HG03378 (cell line): ENCODE measurements at regions not wholly inside any gene's neighbourhood (a gene's known extent, or its start where the extent isn't known, plus 50 kb on each side); places are given as distances from the start of the nearest gene placed in this dataset.

ENCODE experiments used
- ATAC-seq: cut with Tn5 transposase; IDR thresholded peaks from one replicate; pipeline ENCODE4 v1.9.1; 2021; ENCODE audit warnings: mild to moderate bottlenecking, moderate library complexity; ENCODE audit not compliant: unreplicated experiment

DNA sequence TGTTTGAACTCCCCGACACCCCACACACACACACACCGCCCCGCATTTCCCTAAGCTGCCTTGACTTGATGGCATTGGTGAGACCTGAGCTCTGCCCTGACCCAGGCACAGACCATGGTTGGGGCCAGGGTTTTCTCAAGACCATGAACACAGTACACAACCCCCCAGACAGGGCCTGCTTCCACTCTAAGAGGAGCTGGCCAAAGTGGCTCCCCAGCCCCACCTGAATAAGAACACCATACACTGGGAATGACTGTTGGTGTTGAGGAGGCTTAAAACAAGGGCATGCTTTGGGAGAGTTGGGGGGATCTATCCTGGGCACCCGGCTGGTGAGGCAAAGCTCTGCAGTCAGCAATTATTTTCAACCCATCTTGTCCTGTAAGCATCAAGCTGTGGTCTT is 77.6 kb upstream of the SYT6 start:
- ATAC-seq: no peak

DNA sequence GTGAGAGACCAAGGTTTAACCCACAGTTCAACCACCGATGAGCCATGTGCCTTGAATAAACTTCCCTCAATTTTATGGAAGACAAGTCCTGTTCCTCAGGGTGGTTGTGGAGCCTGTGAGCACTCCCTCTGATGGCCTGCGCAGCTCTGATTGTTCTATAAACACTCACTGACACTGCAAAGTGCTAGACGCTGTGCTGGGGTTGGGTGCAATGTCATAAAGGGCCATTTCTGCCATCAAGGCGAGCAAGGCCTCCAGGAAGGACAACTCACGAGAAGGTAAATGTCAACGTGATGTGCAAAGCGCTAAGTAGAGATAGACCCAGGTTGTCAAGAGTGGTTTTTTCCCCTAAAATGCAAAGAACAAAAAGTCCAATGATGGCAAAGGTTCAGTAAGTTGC is 75.7 kb upstream of the SYT6 start:
- ATAC-seq: no peak

DNA sequence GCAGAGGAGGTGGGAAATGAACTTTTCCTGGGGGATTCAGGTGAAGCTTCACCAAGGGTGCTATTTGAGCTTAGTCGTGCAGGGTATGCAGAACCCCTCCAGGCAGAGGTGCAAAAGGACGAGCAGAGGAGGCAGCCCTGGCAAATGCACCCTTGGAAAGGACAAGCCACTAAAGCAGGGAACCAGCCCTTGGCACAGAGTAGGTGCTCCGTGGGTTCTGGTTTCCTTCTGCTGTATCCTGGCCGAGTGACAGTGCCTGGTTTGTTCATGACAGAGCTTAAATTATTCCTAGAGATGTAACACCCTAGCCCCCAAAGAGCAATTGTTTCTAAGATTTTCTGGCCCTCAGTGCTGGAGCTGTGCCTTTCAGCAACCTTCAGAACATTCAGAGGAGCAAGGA is 73.4 kb upstream of the SYT6 start:
- no peak for ATAC-seq

GRCh38 chr1:114224196-114224907 is 70.7 kb upstream of the SYT6 start:
- ATAC-seq: no peak

- no peak for ATAC-seq
These were observed 69.3 kb upstream of the SYT6 start for GRCh38 chr1:114222920-114223319.

DNA sequence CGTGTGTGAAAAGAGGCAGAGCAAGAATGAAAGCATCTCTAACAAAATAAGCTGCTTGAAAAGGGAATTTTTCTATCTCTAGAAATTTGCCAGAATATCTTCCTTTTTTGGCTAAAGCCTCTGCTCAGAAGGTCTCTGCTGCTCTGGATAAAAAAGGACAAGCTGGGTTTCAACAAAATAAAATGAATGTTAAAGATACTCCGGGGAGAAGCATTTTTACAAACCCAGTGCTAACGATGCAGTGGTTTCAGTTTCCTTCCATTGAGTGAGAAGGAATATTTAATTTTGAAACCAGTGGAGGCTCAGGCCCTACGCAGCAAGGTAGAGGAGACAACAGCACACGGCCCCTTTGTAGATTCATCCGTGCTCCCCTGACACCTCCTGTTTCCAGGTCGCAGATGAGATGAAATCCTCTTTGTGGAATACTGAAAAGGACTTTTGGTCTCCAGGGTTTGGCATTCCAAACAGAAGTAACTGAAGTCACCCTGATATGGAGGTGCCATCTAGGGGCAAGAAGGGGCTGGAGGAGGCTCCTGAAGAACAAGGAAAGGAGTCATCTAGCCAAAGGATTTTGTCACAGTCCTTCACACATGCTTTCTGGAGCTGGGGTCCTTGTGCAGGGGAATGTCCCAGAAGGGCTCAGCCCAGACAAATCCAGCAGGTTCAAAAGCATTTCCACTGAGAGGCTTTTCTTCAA is 65.7 kb upstream of the SYT6 start:
- no peak for ATAC-seq

DNA sequence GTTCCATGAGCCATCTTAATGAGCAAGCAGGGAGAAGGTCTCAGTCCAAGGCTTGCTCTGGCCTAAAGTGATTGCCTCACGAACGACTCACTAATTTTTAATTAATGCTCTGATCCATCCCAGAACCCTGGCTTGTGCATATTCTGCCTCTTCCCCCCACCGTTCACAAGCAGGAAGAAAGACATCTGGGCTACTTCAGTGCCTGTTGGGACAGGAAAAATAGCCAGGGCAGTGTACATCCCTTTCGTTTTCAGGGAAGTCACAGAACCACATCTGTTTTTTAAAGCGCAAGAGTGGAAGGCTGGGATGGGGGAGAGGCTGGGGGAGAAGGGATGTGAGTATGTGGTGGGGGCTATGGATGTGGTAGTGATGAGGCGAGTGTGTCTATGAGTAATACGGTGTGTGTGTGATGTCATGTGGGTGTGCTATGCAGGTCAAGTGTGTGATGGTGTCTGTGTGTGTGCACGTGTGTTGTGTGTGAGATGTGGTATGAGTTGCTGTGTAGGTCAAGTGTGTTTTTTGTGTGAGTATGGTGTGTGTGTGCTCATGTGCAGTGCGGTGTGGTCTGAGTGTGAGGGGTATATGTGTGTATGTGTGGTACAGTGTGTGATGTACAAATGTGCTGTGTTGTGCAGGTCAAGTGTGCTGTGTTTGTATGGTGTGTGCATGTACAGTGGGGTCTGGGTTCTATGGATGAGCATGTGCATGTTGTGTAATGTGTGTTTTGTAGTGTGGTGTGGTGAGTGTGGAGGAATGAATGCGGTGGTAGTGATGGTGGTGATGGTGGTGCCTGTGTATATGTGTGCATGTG is 64.9 kb upstream of the SYT6 start:
- no peak for ATAC-seq

DNA sequence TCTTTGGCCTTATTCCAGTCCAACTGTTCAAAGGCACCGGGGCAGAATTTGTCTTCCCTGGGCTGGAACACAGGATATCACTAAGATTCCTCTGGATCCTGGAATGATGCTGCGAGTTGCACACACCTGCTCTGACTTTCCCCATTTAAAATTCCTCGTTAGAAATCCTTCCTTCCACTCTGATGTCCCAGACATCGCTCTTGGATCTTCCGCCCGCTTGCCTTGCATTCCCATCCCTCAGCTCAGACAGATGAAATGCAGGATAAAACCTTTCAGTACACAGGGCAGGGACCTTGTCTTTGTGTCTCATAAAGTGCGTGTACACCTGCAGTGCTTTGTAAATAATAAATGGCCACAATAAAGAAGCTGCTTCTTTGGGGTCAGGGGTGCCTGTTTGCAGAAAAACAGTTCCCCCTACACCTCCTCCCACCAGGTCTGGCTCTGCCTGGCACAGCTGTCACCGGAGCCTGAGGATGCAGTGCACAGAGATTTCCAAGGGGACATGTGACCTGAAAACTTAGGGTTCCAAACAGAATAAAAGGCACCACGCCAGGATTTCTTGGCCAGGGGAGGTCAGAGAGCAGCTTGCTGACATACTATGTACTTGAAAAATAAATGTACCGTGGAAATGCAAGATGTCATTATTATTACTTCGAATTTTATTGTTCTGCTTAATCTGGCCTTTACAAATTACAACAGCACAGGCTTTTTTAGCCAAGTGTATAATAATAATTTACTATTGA is 62.9 kb upstream of the SYT6 start:
- no peak for ATAC-seq

GRCh38 chr1:114215436-114215835 is 61.8 kb upstream of the SYT6 start:
- no peak for ATAC-seq

DNA sequence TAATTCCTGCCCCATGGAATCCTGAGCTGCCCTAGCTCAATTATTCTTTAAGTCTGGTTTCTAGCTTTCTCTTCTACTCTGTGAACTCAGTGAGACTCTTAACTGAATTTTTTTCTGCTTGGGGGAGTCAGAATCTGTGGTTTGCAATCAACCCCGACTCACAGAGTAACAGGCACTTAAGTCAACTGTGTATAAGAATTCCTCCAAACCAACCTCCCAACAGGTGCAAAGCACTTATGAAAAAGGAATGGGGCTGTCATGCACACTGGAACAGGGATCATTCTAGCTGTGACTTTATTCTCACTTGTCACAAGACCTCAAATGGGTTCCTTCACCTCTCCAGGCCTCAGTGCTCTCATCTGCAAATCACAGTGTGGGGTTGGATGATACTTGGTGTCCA is 60.3 kb upstream of the SYT6 start:
- no peak for ATAC-seq

- ATAC-seq: no peak
These were observed 56.3 kb upstream of the SYT6 start for GRCh38 chr1:114209971-114210370.

DNA sequence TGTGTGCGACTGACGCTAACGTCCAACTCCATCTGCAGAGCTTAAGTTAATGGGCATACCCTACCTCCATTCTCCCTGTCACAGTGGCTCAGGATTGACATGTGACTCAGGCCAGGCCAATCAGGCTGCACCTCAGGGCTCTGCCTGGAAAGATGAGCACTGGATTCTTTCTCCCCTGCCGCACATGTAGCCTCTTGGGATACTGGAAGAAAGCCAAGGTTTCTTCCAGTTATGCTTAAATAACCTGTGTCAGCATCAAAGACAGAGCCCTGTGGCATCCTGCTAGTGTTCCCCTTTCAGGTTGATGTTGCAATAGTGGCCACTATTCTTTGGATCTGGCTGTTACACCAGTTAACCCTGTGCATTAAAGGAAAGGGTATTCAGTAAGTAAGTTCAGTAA is 55.0 kb upstream of the SYT6 start:
- ATAC-seq: no peak

DNA sequence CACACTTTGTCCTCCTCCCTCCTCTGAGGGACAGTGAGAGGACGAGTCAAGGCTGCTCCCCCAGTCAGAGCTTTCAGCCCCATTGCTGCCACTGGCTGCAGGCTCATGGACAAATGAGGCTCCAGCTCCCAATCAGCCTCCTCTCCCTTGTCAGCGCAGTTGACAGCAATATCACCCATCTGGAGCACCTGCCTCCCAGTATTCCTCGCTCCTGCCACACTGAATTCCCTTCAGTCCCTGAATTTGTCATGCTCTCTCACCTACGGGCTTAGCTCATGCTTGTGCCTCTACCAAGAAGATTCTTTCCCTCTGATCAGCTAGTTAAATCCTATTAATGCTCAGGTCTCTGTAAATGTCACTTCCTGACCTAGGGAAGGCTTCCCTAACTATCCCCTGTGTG is 54.4 kb upstream of the SYT6 start:
- ATAC-seq: no peak

- ATAC-seq: no peak
These were observed 54.0 kb upstream of the SYT6 start for GRCh38 chr1:114207635-114208034.

- ATAC-seq: no peak
These were observed 52.7 kb upstream of the SYT6 start for GRCh38 chr1:114206392-114206791.

DNA sequence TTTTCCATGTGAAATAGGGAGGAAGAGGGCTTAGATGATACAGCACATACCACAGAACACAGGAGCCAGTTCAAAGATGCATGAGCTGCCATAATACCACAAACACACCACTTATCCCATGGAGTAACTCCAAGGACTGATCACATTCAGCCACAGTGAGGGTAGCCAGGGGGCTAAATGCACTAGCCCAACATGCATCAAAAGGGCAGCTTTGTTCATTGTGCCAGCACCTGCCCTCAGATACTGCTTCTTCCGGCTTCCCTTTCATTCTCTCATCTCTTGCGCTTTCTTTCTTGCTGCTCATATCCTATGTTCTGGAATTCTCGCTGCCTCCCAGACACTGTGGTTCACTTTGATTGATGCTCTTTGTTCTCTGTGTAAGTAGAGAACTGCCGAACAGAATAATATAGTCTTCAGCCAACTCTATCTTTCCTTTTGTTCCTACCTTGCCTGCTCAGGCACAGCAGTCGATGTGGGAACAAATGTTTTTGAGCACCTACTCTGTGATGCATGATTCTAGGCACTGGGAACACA is 50.0 kb upstream of the SYT6 start:
- ATAC-seq: no peak
